CD4-positive, alpha-beta memory T cell (primary cell): ENCODE measurements at regions not wholly inside any gene's neighbourhood (a gene's known extent, or its start where the extent isn't known, plus 50 kb on each side); places are given as distances from the start of the nearest gene placed in this dataset.
A peak's percentile ranks its signal among the peaks of the same experiment; 100 is the strongest.
"Not testable (repeated sequence)": the region's sequence is repeated elsewhere in the genome, so short reads cannot be mapped to it uniquely, and the experiment has no call there.

Experiments used
- CTCF ChIA-PET: fragments of 350-600 bp; sonication (Branson Sonifier 250); formaldehyde crosslinking; loops from one replicate; lab custom pipeline; 2021; ENCODE audit warnings: inconsistent platforms; ENCODE audit not compliant: partially characterized antibody; lab: Charles Lee
- POLR2A ChIA-PET: fragments of 350-600 bp; sonication (Branson Sonifier 250); formaldehyde crosslinking; loops from one replicate; lab custom pipeline; 2021; ENCODE audit not compliant: partially characterized antibody; lab: Charles Lee
- DNase-seq, 5 donors: peaks; one replicate each; pipeline versions ENCODE4 v3.0.0 to v3.0.0-alpha.2; 2020 to 2022; ENCODE audit warnings: mixed read lengths in 1 of 5
- H3K27ac ChIP-seq: one replicate; pipeline ENCODE4 v1.7.0; 2013; ENCODE audit warnings: low read depth, low read length
- H3K27me3 ChIP-seq: 2 replicates; pipeline ENCODE4 v1.7.0; 2013; ENCODE audit warnings: mild to moderate bottlenecking, low read length, moderate library complexity; ENCODE audit not compliant: insufficient read depth
- H3K36me3 ChIP-seq: 2 replicates; pipeline ENCODE4 v1.7.0; 2013; ENCODE audit warnings: mild to moderate bottlenecking, low read length, moderate library complexity; ENCODE audit not compliant: insufficient read depth
- H3K4me1 ChIP-seq: 2 replicates; pipeline ENCODE4 v1.7.0; 2013; ENCODE audit warnings: mild to moderate bottlenecking, low read length, moderate library complexity; ENCODE audit not compliant: insufficient read depth
- H3K4me3 ChIP-seq, 2 donors: one replicate each; pipeline ENCODE4 v1.7.0; 2013; ENCODE audit warnings: low read length in 2 of 2, mild to moderate bottlenecking in 1 of 2
- H3K9me3 ChIP-seq, 2 donors: one replicate each; pipeline ENCODE4 v1.7.0; 2013; ENCODE audit warnings: low read length in 2 of 2, control low read depth in 1 of 2; ENCODE audit not compliant: control insufficient read depth in 1 of 2
- H3K27ac Mint-ChIP-seq, 7 donors: one replicate each; pipeline ENCODE4 v1.8.0; 2020 to 2021; ENCODE audit warnings: mixed read lengths in 7 of 7, mild to moderate bottlenecking in 6 of 7, inconsistent platforms in 3 of 7, moderate library complexity in 3 of 7
- H3K27me3 Mint-ChIP-seq, 2 donors: one replicate each; pipeline ENCODE4 v1.8.0; 2020 to 2021; ENCODE audit warnings: mixed read lengths in 2 of 2
- H3K36me3 Mint-ChIP-seq, 2 donors: one replicate each; pipeline ENCODE4 v1.8.0; 2020 to 2021; ENCODE audit warnings: mixed read lengths in 2 of 2, inconsistent platforms in 1 of 2, mild to moderate bottlenecking in 1 of 2
- H3K4me1 Mint-ChIP-seq, 4 donors: one replicate each; pipeline ENCODE4 v1.8.0; 2020 to 2021; ENCODE audit warnings: mixed read lengths in 4 of 4, mild to moderate bottlenecking in 1 of 4
- H3K4me3 Mint-ChIP-seq, 8 donors: one replicate each; pipeline ENCODE4 v1.8.0; 2020 to 2021; ENCODE audit warnings: mixed read lengths in 8 of 8, mild to moderate bottlenecking in 7 of 8, moderate library complexity in 6 of 8, inconsistent platforms in 3 of 8
- H3K9me3 Mint-ChIP-seq, 8 donors: one replicate each; pipeline ENCODE4 v1.8.0; 2020 to 2021; ENCODE audit warnings: mixed read lengths in 8 of 8, mild to moderate bottlenecking in 5 of 8, inconsistent platforms in 3 of 8, moderate library complexity in 1 of 8
- intact Hi-C: fragments of 100-400 bp; cut with micrococcal nuclease; formaldehyde crosslinking; loops from one replicate; pipeline ENCODE4 v1.15.1; 2023

GRCh38 chr14:57061009-57061711 lies 207.5 kb downstream of the EXOC5 start:
- ChIA-PET POLR2A (no interaction called here), CTCF (no interaction called here)
- Histone ChIP-seq H3K36me3 (no peaks in the 10 kb centered on the region), H3K9me3 (no peaks in the 10 kb centered on the region), H3K4me1 (peaks cover 14% of the 10 kb centered on the region), H3K27ac (no peak overlapping the region), H3K4me3 (no peak overlapping the region), H3K27me3 (no peaks in the 10 kb centered on the region)
- Mint-ChIP-seq H3K36me3 (no peaks in the 10 kb centered on the region), H3K27me3 (peaks cover 0 to 2% of the 10 kb centered on the region in 2 donors), H3K4me3 (peak overlapping the region in 1 of 8 donors; percentile 56), H3K9me3 (no peaks in the 10 kb centered on the region), H3K27ac (peak overlapping the region in 1 of 7 donors; percentile 3), H3K4me1 (peaks cover 12 to 17% (median 13%) of the 10 kb centered on the region in 4 donors)
- DNase-seq: no peak
- intact Hi-C loops: no loop called here

GRCh38 chr14:57060276-57060955 lies 208.3 kb downstream of the EXOC5 start:
- H3K27ac Mint-ChIP-seq: peak overlapping the region in 4 of 7 donors; percentile 2 to 57 (median 25)

GRCh38 chr14:57058319-57058718 lies 210.4 kb downstream of the EXOC5 start:
- H3K9me3 Mint-ChIP-seq: peaks cover 0 to 1% (median 0%) of the 10 kb centered on the region in 8 donors
- CTCF ChIA-PET: no interaction called here

More at GRCh38 chr14:57060276-57060955, 208.3 kb downstream of the EXOC5 start:
- Mint-ChIP-seq H3K4me3 (peak overlapping the region in 2 of 8 donors; percentile 30 to 56), H3K27me3 (peaks cover 0 to 2% of the 10 kb centered on the region in 2 donors), H3K9me3 (peaks cover 0 to 1% (median 0%) of the 10 kb centered on the region in 8 donors), H3K4me1 (peaks cover 12 to 17% (median 13%) of the 10 kb centered on the region in 4 donors), H3K36me3 (no peaks in the 10 kb centered on the region)
- intact Hi-C loops: no loop called here
- no peak overlapping the region for H3K4me3 ChIP-seq
- no peaks in the 10 kb centered on the region for H3K9me3 ChIP-seq
- no peaks in the 10 kb centered on the region for H3K27me3 ChIP-seq
- no peak overlapping the region for H3K27ac ChIP-seq
- POLR2A ChIA-PET: no interaction called here
- CTCF ChIA-PET: no interaction called here
- no peak for DNase-seq
- peaks cover 14% of the 10 kb centered on the region for H3K4me1 ChIP-seq
- H3K36me3 ChIP-seq: no peaks in the 10 kb centered on the region

GRCh38 chr14:57057803-57058202 lies 210.9 kb downstream of the EXOC5 start:
- Histone ChIP-seq H3K4me1 (peaks cover 14% of the 10 kb centered on the region), H3K36me3 (no peaks in the 10 kb centered on the region), H3K4me3 (no peak overlapping the region), H3K9me3 (no peaks in the 10 kb centered on the region), H3K27ac (no peak overlapping the region), H3K27me3 (no peaks in the 10 kb centered on the region)
- Mint-ChIP-seq H3K36me3 (no peaks in the 10 kb centered on the region), H3K4me1 (peaks cover 12 to 17% (median 13%) of the 10 kb centered on the region in 4 donors), H3K9me3 (peaks cover 0 to 1% (median 0%) of the 10 kb centered on the region in 8 donors), H3K27ac (no peak overlapping the region), H3K4me3 (no peak overlapping the region), H3K27me3 (peaks cover 0 to 3% of the 10 kb centered on the region in 2 donors)
- CTCF ChIA-PET: interaction anchor here (0.6 kb wide), 1 partner anchor 26 kb away, joined by 3 read pairs; no protein-coding TSS in a partner anchor
- POLR2A ChIA-PET: no interaction called here
- DNase-seq: no peak
- intact Hi-C loops: no loop called here

More at GRCh38 chr14:57058319-57058718, 210.4 kb downstream of the EXOC5 start:
- Mint-ChIP-seq H3K27me3 (peaks cover 0 to 3% of the 10 kb centered on the region in 2 donors), H3K4me3 (no peak overlapping the region), H3K36me3 (no peaks in the 10 kb centered on the region), H3K4me1 (peaks cover 12 to 17% (median 13%) of the 10 kb centered on the region in 4 donors), H3K27ac (no peak overlapping the region)
- intact Hi-C loops: no loop called here
- H3K9me3 ChIP-seq: no peaks in the 10 kb centered on the region
- no peak for DNase-seq
- POLR2A ChIA-PET: no interaction called here
- H3K36me3 ChIP-seq: no peaks in the 10 kb centered on the region
- no peak overlapping the region for H3K27ac ChIP-seq
- no peaks in the 10 kb centered on the region for H3K27me3 ChIP-seq
- H3K4me1 ChIP-seq: peaks cover 14% of the 10 kb centered on the region
- H3K4me3 ChIP-seq: no peak overlapping the region

DNA sequence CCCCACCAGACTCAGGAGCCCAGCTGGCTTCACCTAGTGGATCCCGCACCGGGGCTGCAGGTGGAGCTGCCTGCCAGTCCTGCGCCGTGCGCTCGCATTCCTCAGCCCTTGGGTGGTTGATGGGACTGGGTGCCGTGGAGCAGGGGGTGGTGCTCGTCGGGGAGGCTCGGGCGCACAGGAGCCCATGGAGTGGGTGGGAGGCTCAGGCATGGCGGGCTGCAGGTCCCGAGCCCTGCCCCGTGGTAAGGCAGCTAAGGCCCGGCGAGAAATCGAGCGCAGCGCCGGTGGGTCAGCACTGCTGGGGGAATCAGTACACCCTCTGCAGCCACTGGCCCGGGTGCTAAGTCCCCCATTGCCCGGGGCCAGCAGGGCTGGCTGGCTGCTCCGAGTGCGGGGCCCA lies 212.2 kb downstream of the EXOC5 start:
- H3K27ac Mint-ChIP-seq, H3K27ac ChIP-seq, POLR2A ChIA-PET, CTCF ChIA-PET, H3K4me3 ChIP-seq, intact Hi-C loops, H3K36me3 ChIP-seq, H3K36me3 Mint-ChIP-seq, H3K27me3 ChIP-seq, H3K4me3 Mint-ChIP-seq, H3K9me3 ChIP-seq, DNase-seq, H3K27me3 Mint-ChIP-seq, H3K9me3 Mint-ChIP-seq: not testable (repeated sequence)
- peaks cover 12 to 16% (median 13%) of the 10 kb centered on the region in 4 donors for H3K4me1 Mint-ChIP-seq
- H3K4me1 ChIP-seq: peaks cover 14% of the 10 kb centered on the region

- ChIA-PET CTCF (no interaction called here), POLR2A (no interaction called here)
- Histone ChIP-seq H3K27ac (no peak overlapping the region), H3K9me3 (no peaks in the 10 kb centered on the region), H3K27me3 (no peaks in the 10 kb centered on the region), H3K4me1 (no peaks in the 10 kb centered on the region), H3K36me3 (no peaks in the 10 kb centered on the region), H3K4me3 (no peak overlapping the region)
- Mint-ChIP-seq H3K4me1 (no peaks in the 10 kb centered on the region), H3K27me3 (peaks cover 4% of the 10 kb centered on the region in 2 donors), H3K9me3 (peaks cover 0 to 4% (median 0%) of the 10 kb centered on the region in 8 donors), H3K27ac (no peak overlapping the region), H3K36me3 (no peaks in the 10 kb centered on the region), H3K4me3 (no peak overlapping the region)
- no peak for DNase-seq
- intact Hi-C loops: no loop called here
Observed at GRCh38 chr14:57052705-57053302, 215.9 kb downstream of the EXOC5 start.

GRCh38 chr14:57051633-57052032 lies 217.1 kb downstream of the EXOC5 start:
- no peaks in the 10 kb centered on the region for H3K36me3 ChIP-seq
- Mint-ChIP-seq H3K4me3 (no peak overlapping the region), H3K27me3 (peaks cover 4% of the 10 kb centered on the region in 2 donors), H3K4me1 (no peaks in the 10 kb centered on the region), H3K27ac (no peak overlapping the region), H3K36me3 (no peaks in the 10 kb centered on the region), H3K9me3 (peaks cover 0 to 4% (median 0%) of the 10 kb centered on the region in 8 donors)
- DNase-seq: no peak
- CTCF ChIA-PET: no interaction called here
- intact Hi-C loops: no loop called here
- no peaks in the 10 kb centered on the region for H3K9me3 ChIP-seq
- POLR2A ChIA-PET: no interaction called here
- no peak overlapping the region for H3K4me3 ChIP-seq
- no peaks in the 10 kb centered on the region for H3K27me3 ChIP-seq
- H3K27ac ChIP-seq: no peak overlapping the region
- no peaks in the 10 kb centered on the region for H3K4me1 ChIP-seq
